ENCODE measurements at regions not wholly inside any gene's neighbourhood (a gene's known extent, or its start where the extent isn't known, plus 50 kb on each side); places are given as distances from the start of the nearest gene placed in this dataset.

DNA sequence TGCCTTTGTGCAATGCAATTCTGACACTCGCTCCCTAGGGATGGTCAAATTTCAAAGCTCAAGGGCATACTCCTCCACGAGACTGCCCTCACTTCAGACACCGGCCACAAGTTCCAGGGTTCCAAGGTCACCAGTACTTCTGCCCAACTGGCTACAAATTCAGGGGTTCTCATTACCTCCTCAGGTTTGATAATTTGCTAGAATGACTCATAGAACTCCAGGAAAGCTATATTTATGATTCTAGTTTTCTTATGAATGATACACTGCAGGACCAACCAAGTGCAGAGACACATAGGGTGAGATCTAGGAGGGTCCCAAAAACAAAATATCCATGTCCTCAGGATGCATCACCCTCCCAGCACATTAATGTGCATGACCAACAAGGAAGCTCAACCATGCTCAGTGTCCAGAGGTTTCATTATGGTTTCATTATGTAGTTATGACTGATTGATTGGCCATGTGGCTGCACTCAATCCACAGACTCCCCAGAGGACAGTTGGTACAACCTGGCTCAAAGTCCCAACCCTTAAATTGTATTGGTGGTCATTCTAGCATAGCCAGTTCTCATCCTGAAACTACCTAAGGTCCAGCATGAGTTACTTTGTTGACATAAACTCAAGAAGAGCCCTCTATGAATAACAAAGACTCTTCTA, 170.4 kb upstream of the LRRN1 start:
- no peak for DNase-seq

DNA sequence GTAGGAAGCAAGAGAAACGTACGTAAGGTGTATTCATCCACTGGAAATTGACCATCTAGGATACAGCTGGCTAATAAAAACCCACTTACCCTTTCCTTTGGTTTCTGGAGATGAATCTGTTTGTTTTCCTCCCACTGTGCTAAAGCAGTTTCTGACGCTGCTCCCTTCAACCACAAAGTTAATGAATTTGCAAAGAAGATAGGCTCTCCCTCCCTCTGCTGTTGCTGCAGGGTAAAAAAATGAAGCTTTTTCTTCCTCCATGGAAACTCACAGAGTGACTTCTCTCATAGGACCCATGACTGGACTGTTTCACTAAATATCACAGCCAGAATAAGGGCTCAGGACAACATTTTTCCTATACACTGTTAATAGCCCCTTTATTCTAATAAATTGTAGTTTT, 172.1 kb upstream of the LRRN1 start:
- DNase-seq: no peak

DNA sequence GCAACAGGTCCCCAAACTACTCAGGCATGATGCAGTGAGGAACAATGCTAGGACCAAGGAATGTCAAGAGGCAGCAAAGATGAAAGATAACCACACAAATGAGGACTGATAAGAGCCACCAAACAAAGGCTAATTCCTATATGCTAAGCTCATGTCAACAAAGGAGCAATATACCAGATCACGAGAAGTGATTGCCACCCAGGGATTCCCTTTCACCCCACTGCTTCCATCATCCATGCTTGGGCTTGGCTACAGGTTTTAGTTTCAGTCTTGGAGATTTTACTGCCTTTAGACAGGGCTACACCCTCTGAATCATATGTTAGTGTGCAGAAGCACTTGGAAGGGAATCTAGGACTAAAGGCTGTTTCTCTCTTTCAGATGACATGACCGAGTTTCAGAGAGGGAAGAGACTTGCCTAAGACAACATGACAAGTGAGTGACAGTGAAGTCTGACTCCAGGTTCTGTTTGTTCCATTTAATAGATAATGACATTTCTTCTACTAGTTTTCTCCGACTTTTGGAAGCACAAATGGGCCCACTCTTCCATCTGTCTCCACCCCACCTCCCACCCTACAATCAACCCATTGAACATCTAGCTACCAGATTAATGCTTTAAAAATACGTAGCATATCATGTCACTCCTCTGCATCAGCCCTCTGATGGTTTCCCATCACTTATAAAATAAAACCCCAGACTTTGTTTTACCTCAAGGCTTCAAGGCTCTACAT, 173.5 kb upstream of the LRRN1 start:
- no peak for DNase-seq

DNA sequence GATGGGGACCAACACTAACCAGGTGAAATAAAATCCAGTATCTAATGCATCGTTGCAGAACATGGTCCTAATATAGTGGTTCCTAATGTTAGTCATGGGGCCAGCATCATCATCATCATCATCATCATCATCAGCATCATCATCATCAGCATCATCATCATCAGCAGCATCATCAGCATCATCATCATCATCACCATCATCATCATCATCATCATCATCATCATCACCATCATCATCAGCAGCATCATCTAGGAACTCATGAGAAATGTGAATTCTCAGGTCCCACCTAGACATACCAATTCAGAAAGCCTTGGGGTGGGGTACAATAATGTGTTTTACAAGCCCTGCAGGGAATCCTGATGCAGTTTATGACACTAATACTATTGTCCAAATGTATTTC, 179.4 kb upstream of the LRRN1 start:
- DNase-seq: no peak

DNA sequence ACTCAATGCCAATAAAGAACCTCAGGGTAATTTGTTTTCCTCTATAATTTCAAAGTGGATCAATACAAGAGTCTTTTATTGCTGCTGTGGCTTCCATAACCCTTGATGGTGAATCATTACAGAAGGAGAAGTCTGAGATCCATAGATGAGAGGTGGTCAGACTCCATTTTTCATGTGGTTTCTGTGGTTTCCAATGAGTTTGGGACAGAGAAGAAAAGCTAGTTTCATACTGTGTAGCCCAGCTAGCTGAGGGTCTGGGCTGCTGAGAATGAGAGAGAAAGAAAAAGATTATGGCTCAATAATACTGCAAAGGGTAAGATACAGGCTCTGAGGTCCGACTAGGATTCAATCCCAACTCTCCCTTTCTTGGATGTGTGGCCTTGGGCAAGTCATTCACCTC, 180.6 kb upstream of the LRRN1 start:
- DNase-seq: no peak

DNA sequence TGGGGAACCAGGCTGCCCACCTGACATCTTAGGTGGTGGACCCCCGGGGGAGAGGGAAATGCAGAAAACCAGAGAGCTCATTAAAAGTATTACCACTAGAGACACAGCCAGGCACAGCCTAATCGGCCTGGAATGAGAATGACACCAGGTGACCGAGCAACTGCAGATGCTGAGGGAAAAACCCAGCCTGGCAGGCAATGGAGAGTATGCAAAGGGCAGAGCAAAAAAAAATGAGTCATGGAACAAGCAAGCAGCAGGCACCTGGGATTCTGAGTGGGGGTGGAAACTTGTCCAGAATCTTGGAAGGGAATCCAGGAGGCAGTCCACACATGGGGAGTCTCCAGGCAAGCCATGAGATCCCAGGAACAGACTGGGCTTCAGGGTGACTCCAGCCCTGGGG, 183.7 kb upstream of the LRRN1 start:
- DNase-seq: no peak

DNA sequence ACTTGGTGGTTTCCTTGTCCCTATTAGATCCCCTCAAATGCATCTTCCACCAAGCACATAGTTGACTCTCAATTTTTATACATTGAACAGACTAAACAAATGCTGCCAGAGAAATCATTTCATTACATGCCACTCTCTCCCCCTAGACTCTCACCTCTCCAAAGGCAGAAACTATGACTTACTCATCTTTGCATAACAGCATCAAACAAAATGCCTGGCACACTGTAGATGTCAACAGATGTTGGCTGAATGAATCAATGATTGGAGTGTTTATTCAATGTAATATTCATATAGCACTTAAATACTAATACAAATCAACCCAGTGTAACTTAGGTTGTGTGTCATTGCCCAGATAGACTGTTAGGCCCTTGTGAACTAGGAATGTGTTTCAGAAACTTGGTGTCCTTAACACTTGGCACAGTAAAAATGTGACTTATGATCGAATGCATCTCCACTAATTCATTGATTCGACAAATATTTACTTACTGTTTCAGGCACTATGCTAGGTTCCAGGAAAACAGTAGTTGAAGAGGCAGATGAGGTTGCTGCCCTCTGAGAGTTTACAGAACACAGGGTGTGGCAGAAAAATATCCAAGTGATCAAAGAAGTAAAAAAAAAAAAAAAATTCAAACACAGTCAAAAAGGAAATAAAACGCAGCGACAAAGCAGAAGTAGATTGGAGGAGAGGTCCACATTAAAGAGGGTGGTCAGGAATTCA, 188.5 kb upstream of the LRRN1 start:
- DNase-seq: no peak

DNA sequence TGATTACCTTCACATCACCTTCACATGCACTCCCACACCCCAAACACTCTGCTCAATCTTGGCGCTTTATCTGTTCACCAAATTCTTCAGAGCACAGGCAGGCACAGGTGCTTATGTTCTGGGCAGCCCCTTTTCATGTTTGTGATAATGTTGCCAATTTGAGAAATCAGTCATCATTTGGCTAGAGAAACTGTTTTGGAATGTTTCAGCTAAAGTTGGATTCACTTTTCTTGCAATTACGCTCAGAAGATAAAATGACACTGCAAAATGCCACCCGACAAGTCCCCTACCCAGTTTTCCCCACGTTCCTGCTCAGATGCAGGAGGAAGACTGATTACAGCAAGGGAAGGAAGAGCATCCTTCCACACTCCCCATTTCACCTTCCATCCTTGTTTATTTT, 192.9 kb upstream of the LRRN1 start:
- DNase-seq: no peak

DNA sequence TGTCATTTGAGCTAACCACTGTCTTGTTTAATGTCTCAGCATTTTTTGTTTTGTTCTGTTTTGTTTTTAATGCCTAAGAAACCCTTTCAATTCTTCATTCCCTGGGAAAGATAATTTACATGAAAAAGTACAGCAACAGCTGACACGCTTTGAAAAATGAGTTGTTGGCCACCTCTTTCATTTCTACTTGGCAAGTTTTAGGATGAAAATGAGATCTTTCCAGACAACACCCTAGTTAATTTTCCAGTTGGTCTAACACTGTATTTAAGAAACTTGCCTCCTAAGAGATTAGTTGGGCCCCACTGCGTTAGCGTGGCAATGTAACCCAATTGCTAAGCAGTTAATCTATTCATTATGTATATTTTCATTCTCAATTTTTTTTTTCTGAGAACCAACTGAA, 194.0 kb upstream of the LRRN1 start:
- DNase-seq: no peak

DNA sequence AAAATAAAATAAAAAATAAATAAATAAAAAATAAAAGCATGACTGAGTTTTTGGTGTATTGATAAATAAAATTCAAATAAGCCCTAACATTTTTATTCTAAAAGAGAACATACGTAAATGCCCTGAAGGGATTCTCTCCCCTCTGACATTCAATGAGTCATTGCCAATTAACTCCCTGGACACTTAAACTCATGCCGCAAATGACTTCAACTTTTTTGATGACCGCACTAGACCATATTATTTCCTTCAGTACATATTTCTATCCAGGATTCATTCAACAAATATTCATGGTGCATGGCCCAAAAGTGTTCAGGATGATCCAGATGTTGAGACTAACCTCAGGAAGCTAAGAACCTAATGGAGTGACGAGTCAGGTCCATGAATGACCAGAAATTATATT, 195.9 kb upstream of the LRRN1 start:
- DNase-seq: no peak

DNA sequence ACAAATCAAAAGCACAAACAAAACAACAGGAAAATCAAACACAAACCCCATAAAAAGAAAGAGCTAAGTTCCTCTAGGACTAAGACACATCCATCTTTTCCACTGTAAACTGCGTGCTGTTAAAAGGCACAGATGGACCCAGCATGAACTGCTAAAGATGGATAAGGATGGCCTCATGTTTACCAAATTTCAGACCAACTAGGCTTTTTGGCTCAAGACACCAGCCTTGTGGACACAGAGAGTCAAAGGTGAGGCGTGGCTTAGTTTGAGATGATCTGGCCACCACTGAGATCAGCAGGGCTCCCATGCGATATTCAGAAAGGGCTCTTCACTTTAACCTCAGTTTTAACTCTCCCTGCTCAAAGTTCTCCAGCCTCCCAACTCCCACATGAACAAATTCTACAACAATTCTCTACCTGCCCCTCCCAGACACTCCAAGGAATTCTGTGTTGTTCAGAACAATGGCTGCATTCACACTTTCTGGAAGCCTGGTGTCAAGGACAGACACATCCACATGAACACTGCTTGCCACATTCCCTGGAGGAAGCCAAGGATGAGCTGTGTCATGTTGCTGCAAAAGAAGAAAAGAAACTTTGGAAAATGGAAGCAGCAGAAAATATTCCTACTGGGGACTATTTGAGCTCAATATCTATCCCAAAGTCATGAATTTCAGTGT, 198.4 kb upstream of the LRRN1 start:
- DNase-seq: no peak

DNA sequence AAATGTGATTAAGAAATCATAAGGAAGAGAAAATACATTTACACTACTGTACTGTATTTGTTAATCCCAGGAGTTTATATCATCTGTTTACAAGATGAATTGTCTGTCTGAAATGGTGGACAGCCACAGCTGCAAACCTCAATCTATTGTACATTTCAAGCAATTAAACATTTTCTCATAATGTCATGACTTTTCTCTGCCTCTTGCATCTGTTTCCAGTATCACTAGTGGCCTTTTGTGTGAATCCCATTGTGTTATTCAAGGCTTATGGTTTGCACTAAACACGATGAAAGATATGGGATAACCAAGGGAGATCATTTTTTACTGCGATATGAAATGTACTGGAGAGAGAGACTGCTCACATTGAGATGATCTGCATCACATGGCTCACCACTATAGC, 200.2 kb upstream of the LRRN1 start:
- no peak for DNase-seq

DNA sequence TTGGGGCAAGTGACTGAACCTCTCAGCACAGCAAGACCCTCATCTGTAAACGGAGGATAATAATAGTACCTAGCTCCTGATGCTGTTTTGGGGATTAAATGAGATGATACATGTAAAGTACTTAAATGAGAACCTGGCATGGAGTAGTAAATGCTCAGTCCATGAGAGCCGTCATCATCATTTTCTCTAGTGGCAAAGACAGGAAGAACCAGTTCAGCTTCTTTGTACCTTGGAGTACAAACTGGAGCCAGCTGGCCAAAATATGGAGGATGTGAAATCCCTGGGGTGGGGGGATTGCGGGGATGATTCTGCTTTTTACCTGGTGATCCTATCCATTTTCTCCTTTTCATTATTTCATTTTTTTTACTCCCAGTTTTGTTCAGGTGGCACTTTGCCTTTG, 204.2 kb upstream of the LRRN1 start:
- no peak for DNase-seq

DNA sequence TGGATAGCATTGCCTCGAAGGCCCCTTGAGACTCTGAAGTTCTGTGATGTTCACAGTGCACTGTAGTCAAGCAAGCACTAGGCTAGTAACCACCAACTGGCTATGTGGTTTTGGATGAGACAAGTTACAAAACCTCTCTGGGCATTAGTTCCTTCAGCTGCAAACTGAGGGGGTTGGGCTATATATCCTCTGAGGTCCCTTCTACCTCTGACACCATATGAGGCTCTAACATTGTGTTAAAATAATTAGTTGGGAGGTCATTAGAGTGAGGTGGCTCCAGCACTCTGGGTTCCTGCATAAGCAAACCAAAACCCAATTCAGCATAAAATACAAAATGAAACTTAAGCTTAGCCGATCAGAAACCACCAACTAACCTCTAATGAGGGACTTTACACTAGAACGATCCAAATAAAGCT, 209.5 kb upstream of the LRRN1 start:
- no peak for DNase-seq

DNA sequence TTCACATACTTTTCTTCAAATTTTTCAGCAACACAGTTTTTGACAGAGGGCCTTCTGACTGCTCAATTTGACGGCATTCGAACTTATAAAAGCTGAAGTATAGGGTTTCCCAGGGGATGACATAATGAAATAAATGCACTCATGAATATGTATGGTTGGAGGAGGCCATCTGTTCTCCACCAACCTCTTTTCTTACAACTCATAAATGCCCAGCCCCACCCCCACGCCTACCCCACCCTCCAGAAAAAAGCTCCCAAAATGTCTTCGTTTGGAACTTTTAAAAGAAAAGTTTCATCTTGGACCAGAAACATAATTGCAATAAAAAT, 211.6 kb upstream of the LRRN1 start:
- DNase-seq: no peak

DNA sequence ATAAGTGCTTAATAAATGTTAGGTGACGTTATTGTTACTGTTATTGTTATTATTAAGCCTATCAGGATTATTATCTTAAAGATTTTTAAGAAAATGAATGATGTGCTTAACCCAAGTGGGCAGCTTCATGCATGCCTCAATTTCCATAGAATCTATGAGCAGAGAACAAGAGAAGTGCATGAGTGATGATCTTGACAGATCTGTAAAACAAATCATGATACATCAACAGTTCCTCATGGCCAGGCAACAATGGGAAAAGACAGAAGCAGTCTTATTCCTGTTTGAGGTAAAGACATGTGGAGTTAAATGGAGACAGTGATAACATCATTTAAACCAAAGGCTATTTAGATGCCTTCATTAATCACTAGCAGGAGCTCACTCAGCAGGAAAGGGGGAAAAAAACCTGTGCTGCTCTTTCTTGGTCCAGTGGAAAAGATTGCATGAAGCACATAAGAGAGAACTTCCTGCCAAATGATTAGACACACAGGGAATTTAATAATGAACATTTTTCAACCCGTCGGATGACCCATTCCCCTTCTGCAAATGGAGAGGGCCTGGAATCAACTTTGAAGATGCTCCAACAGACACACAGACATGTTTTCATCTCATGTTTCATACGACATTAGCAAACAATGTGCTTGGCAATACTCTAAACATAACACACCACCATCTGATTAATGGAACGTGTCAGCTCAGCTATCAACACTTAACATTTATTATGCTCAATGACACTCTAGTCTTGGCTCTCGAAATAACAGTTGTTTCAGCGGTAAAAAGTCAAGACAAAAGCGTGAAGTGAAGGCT, 212.2 kb upstream of the LRRN1 start:
- DNase-seq: no peak

DNA sequence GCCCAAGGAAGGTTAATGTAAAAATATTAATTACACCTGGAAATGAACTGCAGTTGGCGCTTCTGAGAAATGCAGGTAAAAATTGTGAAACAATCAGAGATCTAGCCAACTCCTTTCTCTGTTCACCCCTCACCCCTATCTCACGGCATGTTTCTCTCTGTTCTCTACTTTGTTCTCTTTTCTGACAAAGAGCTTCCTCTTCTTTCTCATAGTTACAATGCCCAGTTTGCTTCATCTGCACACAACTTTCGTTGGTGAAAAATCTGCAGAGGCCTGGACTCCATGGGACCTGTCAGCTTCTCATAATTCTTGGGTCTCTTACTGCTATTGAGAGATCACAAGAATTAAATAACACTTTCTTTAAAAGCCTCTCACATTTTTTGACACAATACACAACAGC, 212.9 kb upstream of the LRRN1 start:
- no peak for DNase-seq

DNA sequence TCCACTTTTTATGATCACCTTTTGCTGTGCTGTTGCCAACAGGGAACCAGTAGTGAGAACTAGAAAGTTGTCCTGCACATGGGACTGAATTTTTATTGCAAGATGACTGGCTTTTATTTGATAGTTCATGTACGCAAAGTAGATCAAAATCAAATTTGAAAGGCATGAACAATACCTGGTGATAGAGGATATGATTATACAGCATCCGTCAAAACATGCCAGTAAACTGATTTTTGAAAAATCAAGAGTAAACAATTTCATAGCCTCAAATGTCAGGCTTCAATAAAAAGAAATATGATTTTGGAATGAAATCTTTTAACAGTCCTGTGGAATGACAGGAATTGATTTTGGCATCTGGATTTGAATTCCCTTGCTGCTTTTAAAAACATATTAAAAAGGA, 219.6 kb upstream of the LRRN1 start:
- DNase-seq: no peak

DNA sequence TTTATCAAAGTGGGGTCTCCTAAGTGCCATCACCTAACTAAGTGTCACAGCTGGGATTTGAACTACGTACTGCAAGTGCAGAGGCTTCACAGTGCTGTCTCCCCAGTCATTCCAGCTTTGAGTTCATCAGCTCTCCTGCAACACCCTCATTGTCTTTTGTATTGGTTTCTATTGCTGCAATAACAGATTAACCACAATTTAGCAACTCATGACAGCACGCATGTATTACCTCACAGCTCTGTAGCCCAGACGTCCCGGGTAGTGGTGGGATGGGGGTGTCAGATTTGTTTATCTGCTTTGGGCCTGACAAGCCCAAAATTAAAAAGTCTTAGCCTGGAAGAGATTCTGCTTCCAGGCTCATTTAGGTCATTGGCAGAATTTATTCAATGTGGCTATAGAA, 220.5 kb upstream of the LRRN1 start:
- peak; percentile 37 for DNase-seq

DNA sequence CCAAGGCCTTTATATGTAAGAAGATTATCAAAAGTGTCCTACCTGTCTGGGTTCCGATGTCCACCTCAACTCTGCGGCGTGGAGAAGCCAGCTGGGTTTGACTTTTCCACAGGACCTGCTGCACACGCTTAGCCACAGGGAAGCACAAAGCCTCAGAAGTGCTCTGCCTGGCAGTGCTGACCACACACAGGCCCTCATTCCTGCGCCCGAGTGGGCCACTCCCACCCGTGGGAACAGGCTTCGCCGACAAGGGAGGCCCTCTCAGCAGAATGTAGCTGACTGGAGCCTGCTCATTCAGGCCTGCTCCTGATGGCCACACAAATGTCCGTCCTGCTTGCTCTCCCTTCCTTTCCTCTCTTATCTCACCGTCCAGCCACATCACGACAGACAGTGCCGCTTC, 221.4 kb upstream of the LRRN1 start:
- no peak for DNase-seq

DNA sequence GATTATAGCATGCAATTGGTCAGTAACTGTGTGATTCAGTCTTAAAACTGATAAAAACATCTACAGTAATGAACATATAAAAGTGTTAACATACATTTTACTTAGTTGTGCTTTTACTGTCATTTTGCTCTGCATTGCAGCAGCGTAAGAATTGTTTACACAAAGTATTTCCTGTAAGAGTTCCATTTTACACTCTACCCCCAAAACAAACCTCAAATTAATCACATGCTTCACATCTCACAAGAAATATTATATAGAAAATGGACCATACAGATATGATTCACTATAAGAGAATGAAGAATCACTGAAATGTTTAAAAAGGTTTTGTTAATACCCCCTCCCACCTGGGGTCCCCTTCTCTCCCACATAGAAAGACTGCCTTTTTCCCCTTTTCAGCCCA, 225.9 kb upstream of the LRRN1 start:
- no peak for DNase-seq

DNA sequence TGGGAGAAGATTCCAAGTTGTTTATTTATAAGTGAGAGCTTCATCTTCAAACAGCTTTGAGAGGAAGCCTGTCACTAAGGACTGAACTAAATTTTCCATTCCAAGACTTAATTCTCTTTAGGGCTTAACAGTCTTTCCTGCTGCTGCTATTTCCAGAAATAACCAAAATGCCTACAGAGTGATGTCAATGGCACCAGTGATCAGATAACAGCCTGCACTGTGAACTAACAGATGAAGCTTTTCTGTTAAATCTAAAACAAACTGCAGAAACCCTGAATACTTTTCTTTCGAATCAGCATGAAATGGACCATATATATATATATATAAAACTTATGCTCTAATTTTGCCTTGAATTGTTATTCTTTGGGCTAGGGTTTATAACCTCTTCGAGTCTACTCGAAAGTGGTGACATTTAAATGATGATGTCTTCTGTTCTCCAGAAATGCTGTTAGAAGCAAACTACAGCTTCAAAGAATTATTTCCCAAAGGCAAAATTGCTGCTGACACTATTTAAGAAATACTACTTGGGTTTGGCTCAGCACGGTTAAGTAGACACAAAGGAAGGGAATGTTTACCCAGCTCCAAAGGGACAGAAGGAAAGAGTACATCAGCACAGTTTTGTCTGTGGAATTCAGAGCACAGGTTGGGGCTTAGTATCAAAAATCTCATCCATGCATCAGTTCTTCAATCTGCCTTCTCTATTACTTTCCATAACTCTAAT, 238.5 kb upstream of the LRRN1 start:
- DNase-seq: no peak
